K562 (cell line): ENCODE measurements at regions not wholly inside any gene's neighbourhood (a gene's known extent, or its start where the extent isn't known, plus 50 kb on each side); places are given as distances from the start of the nearest gene placed in this dataset.

Experiments used
- ATAC-seq: fragments of 200-7000 bp; cut with Tn5 transposase; 3 replicates; pipeline ENCODE4 v1.9.1; 2020; ENCODE audit warnings: moderate library complexity
- BruUV-seq: library from RNA; stranded (reverse); fragments of 400-500 nt; replicated peaks from 2 replicates; lab custom pipeline; 2021; lab: Mats Ljungman, UMichigan
- CTCF ChIA-PET: fragments of 300-600 bp; formaldehyde crosslinking; extraction: SDS; loops from one replicate; lab custom pipeline; 2021; ENCODE audit warnings: low intra/inter-chr PET ratio; lab: Yijun Ruan, JAX
- POLR2A ChIA-PET: fragments of 300-600, 350-650 bp; sonication (Branson Sonifier 250); formaldehyde crosslinking; extraction: SDS; loops from one replicate; lab custom pipeline; 2021; ENCODE audit warnings: antibody characterized with exemption, inconsistent platforms; lab: Yijun Ruan, JAX
- DNase-seq, 4 experiments: peaks; one replicate each; pipeline versions ENCODE4 v3.0.0 to v3.0.0-alpha.2; 2011 to 2018; ENCODE audit warnings: low spot score in 3 of 4, mixed read lengths in 3 of 4; ENCODE audit errors: extremely low read depth in 1 of 4
- FAIRE-seq: peaks from 2 replicates; lab custom pipeline; 2011; peaks lifted over from hg19 to GRCh38; lab: Jason Lieb, UNC
- H2AFZ ChIP-seq: 2 replicates; pipeline ENCODE4 v1.6.0; 2011; ENCODE audit warnings: low read depth, low read length, control low read depth, inconsistent platforms
- H3K27ac ChIP-seq: fragments of 200-600 bp; 3 replicates; pipeline ENCODE4 v1.8.0; 2011; ENCODE audit warnings: low read depth, mild to moderate bottlenecking, control low read depth, inconsistent platforms, low read length, moderate library complexity, mixed read lengths; ENCODE audit errors: extremely low read depth
- H3K27me3 ChIP-seq, 2 experiments: fragments of 300-600 bp in 1 of 2; 2 replicates in 1 of 2; 3 replicates in 1 of 2; pipeline versions ENCODE4 v1.6.0 to v1.8.0; 2011; ENCODE audit warnings: inconsistent platforms in 2 of 2, low read length in 2 of 2, mild to moderate bottlenecking in 1 of 2, mixed read lengths in 1 of 2, moderate library complexity in 1 of 2; ENCODE audit not compliant: control insufficient read depth in 2 of 2, insufficient read depth in 2 of 2
- H3K36me3 ChIP-seq: fragments of 300-600 bp; 3 replicates; pipeline ENCODE4 v1.8.0; 2011; ENCODE audit warnings: mild to moderate bottlenecking, low read length, inconsistent platforms; ENCODE audit not compliant: control insufficient read depth, insufficient read depth
- H3K4me1 ChIP-seq, 2 experiments: fragments of 200-600 bp in 1 of 2; replicated peaks in 1 of 2; 2 replicates in 1 of 2; 3 replicates in 1 of 2; pipeline versions ENCODE4 v1.5.1 to v1.8.0; 2011; ENCODE audit warnings: inconsistent platforms in 2 of 2, low read length in 2 of 2, mild to moderate bottlenecking in 1 of 2, mixed read lengths in 1 of 2, moderate library complexity in 1 of 2; ENCODE audit not compliant: control insufficient read depth in 2 of 2, insufficient read depth in 2 of 2
- H3K4me2 ChIP-seq: 2 replicates; pipeline ENCODE4 v1.6.1; 2011; ENCODE audit warnings: low read length, control low read depth, inconsistent platforms, mixed read lengths; ENCODE audit not compliant: insufficient read depth
- H3K4me3 ChIP-seq: fragments of 200-600 bp; sonication (generic), shearing (Covaris generic); 2 replicates; pipeline ENCODE4 v1.5.1; 2016; ENCODE audit warnings: control low read depth, inconsistent platforms
- H3K79me2 ChIP-seq: fragments of 200-600 bp; 3 replicates; pipeline ENCODE4 v1.8.0; 2011; ENCODE audit warnings: low read length, inconsistent platforms; ENCODE audit not compliant: control insufficient read depth, insufficient read depth
- H3K9ac ChIP-seq, 2 experiments: 2 replicates each; pipeline versions ENCODE4 v1.6.0 to v1.6.1; 2011; ENCODE audit warnings: low read depth in 2 of 2, low read length in 2 of 2, control low read depth in 1 of 2, inconsistent platforms in 1 of 2, mild to moderate bottlenecking in 1 of 2, mixed read lengths in 1 of 2; ENCODE audit not compliant: insufficient read depth in 1 of 2
- H3K9me1 ChIP-seq: one replicate; pipeline ENCODE4 v1.6.0; 2011; ENCODE audit warnings: inconsistent platforms, mild to moderate bottlenecking, low read length, moderate library complexity; ENCODE audit not compliant: control insufficient read depth, insufficient read depth
- H3K9me3 ChIP-seq: replicated peaks from 2 replicates; pipeline ENCODE4 v1.5.1; 2011; ENCODE audit warnings: low read depth, low read length, inconsistent platforms; ENCODE audit not compliant: control insufficient read depth, insufficient read depth
- H4K20me1 ChIP-seq: replicated peaks from 2 replicates; pipeline ENCODE4 v1.6.1; 2011; ENCODE audit warnings: low read length, inconsistent platforms, mixed read lengths; ENCODE audit not compliant: control insufficient read depth, insufficient read depth
- BRCA1 ChIP-seq, 2 experiments: fragments of 450-650 bp in 1 of 2; sonication (generic) in 1 of 2; formaldehyde crosslinking in 1 of 2; IDR thresholded peaks; 2 replicates each; pipeline versions ENCODE4 v1.5.0 to v1.6.1; 2017 to 2020; ENCODE audit warnings: mild to moderate bottlenecking in 1 of 2, missing genetic modification reagents in 1 of 2
- CBFA2T2 ChIP-seq: fragments of 450-650 bp; conservative IDR thresholded peaks from 2 replicates; pipeline ENCODE4 v1.6.1; 2017; ENCODE audit warnings: mild to moderate bottlenecking
- E2F1 ChIP-seq: sonication (generic); formaldehyde crosslinking; IDR thresholded peaks from 2 replicates; pipeline ENCODE4 v1.8.1; 2023; ENCODE audit warnings: mild to moderate bottlenecking, missing genetic modification reagents, moderate library complexity
- GABPA ChIP-seq: fragments of 200-800 bp; sonication (Bioruptor generic); conservative IDR thresholded peaks from 2 replicates; pipeline ENCODE4 v1.6.1; 2016; ENCODE audit warnings: low read depth, missing genetic modification characterization, missing compliant biosample characterization
- MCM7 ChIP-seq, 2 experiments: fragments of 450-650 bp; IDR thresholded peaks; 2 replicates each; pipeline ENCODE4 v1.6.1; 2016 to 2018
- POLR3A ChIP-seq: IDR thresholded peaks from 2 replicates; pipeline ENCODE4 v1.6.1; 2011; ENCODE audit warnings: borderline replicate concordance, mild to moderate bottlenecking, moderate library complexity; ENCODE audit not compliant: insufficient read length, insufficient read depth; ENCODE audit errors: extremely low read depth
- PRMT5 ChIP-seq: sonication (generic); formaldehyde crosslinking; IDR thresholded peaks from 2 replicates; pipeline ENCODE4 v1.5.0; 2020; ENCODE audit warnings: missing genetic modification reagents
- TCF7L2 ChIP-seq: fragments of 150-350 bp; IDR thresholded peaks from 2 replicates; pipeline ENCODE4 v1.6.1; 2016; ENCODE audit warnings: low read depth, mild to moderate bottlenecking, low read length, moderate library complexity
- TRIM24 ChIP-seq, 2 experiments: fragments of 450-650 bp; IDR thresholded peaks; 2 replicates each; pipeline ENCODE4 v1.6.1; 2016
- ZNF133 ChIP-seq: fragments of 250-450 bp; sonication (Bioruptor Pico); IDR thresholded peaks from 2 replicates; pipeline ENCODE4 v1.4.0; 2020; ENCODE audit warnings: mild to moderate bottlenecking
- ZNF316 ChIP-seq: fragments of 450-650 bp; IDR thresholded peaks from 2 replicates; pipeline ENCODE4 v1.6.1; 2016
- ZNF408 ChIP-seq: fragments of 250-450 bp; sonication (Bioruptor Pico); IDR thresholded peaks from 2 replicates; pipeline ENCODE4 v1.4.0; 2020; ENCODE audit warnings: low read depth, mild to moderate bottlenecking, moderate library complexity
- ZNF695 ChIP-seq: fragments of 450-650 bp; formaldehyde crosslinking; IDR thresholded peaks from 2 replicates; pipeline ENCODE4 v1.4.0; 2020; ENCODE audit warnings: mild to moderate bottlenecking, moderate library complexity
- WGBS: fragments of 100-300 bp; shearing (Covaris generic); methylation state at CpG from one replicate; pipeline ENCODE4 v1.1.6; 2016; ENCODE audit warnings: low coverage, mixed read lengths; ENCODE audit not compliant: insufficient coverage; ENCODE audit errors: missing lambda C conversion rate; 5-methylcytosine and 5-hydroxymethylcytosine counted together
- in situ Hi-C: fragments of 300-500 bp; cut with MboI; formaldehyde crosslinking; loops from 4 replicates; pipeline ENCODE4 v1.15.0; 2018; ENCODE audit warnings: inconsistent platforms, mixed read lengths
- intact Hi-C: fragments of 100-400 bp; cut with micrococcal nuclease; formaldehyde crosslinking; loops from 2 replicates; pipeline ENCODE4 v1.14.2; 2022
- TF ChIP-seq, protein P1 (sequence below): fragments of 450-650 bp; IDR thresholded peaks from 2 replicates; pipeline ENCODE4 v1.6.1; 2016; ENCODE audit warnings: mild to moderate bottlenecking

DNA sequence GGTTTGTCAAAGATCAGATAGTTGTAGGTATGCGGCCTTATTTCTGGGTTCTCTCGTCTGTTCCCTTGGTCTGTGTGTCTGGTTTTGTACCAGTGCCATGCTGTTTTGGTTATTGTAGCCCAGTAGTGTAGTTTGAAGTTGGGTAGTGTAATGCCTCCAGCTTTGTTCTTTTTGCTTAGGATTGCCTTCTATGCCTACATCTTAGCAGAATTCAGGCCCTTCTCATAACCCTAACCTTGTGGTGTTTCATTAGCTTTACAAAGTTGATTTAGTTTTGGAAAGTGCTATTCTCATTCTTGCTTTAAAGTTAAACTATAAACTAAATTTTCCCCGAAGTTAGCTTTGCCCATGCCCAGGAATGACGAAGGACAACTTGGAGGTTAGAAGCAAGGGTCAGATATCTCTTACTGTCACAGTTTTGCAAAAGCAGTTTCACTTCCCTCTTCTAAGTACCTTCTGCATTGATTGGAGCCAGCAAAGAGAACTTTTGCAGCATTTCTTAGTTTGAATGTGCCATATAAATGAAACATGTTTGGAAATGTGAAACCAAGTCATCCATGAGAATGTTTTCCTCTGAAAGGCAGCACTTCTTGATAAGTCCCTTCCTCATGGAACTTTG lies 274.3 kb upstream of the DMRT1 start:
- Histone ChIP-seq H4K20me1 (no peaks in the 10 kb centered on the region), H3K79me2 (no peaks in the 10 kb centered on the region), H3K27me3 (no peaks in the 10 kb centered on the region; a peak in 2 of 5 replicates), H3K9ac (no peak overlapping the region), H3K36me3 (no peaks in the 10 kb centered on the region), H3K27ac (no peak overlapping the region), H3K4me1 (no peaks in the 10 kb centered on the region), H3K9me1 (no peaks in the 10 kb centered on the region), H3K4me3 (no peak overlapping the region), H3K4me2 (no peak overlapping the region), H3K9me3 (no peaks in the 10 kb centered on the region), H2AFZ (no peak overlapping the region)
- ATAC-seq (no peak), FAIRE-seq (no peak), DNase-seq (no peak)
- 0% methylated on average over 4 of the region's 4 CpGs for WGBS
- intact Hi-C loops: no loop called here
- TF ChIP-seq E2F1 (CRISPR knock-in tag): no peak
- no peak for TF ChIP-seq CBFA2T2
- TF ChIP-seq TRIM24 (IDR thresholded peaks at IDR 0.05): no peak
- no peak for TF ChIP-seq ZNF133 (CRISPR knock-in tag)
- no peak for TF ChIP-seq MCM7 (IDR thresholded peaks at IDR 0.05)
- no peak for TF ChIP-seq BRCA1 (IDR thresholded peaks at IDR 0.05)
- no peak for TF ChIP-seq BRCA1 (CRISPR knock-in tag; IDR thresholded peaks at IDR 0.05)
- TF ChIP-seq PRMT5 (CRISPR knock-in tag): no peak
- TF ChIP-seq, protein P1, sequence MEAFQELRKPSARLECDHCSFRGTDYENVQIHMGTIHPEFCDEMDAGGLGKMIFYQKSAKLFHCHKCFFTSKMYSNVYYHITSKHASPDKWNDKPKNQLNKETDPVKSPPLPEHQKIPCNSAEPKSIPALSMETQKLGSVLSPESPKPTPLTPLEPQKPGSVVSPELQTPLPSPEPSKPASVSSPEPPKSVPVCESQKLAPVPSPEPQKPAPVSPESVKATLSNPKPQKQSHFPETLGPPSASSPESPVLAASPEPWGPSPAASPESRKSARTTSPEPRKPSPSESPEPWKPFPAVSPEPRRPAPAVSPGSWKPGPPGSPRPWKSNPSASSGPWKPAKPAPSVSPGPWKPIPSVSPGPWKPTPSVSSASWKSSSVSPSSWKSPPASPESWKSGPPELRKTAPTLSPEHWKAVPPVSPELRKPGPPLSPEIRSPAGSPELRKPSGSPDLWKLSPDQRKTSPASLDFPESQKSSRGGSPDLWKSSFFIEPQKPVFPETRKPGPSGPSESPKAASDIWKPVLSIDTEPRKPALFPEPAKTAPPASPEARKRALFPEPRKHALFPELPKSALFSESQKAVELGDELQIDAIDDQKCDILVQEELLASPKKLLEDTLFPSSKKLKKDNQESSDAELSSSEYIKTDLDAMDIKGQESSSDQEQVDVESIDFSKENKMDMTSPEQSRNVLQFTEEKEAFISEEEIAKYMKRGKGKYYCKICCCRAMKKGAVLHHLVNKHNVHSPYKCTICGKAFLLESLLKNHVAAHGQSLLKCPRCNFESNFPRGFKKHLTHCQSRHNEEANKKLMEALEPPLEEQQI: no peak
- no peak for TF ChIP-seq ZNF316
- TF ChIP-seq POLR3A: no peak
- no peak for TF ChIP-seq ZNF408
- TF ChIP-seq GABPA (tag): no peak
- no peak for TF ChIP-seq ZNF695 (CRISPR knock-in tag)
- no peak for TF ChIP-seq TCF7L2
- ChIA-PET POLR2A (no interaction called here), CTCF (no interaction called here)
- BruUV-seq: no TSS peak
- in situ Hi-C loops: no loop called here
